Pancreas (tissue), 10 donors: ENCODE measurements at regions not wholly inside any gene's neighbourhood (a gene's known extent, or its start where the extent isn't known, plus 50 kb on each side); places are given as distances from the start of the nearest gene placed in this dataset.

Experiments
- ATAC-seq, 4 donors: fragments of 200-7000 bp; cut with Tn5 transposase; one replicate each; pipeline versions ENCODE4 v1.8.0 to v1.9.1; 2020; ENCODE audit warnings: mild to moderate bottlenecking in 4 of 4, moderate library complexity in 4 of 4
- DNase-seq, 6 donors: peaks; one replicate each; pipeline ENCODE4 v3.0.0-alpha.2; 2020
- FAIRE-seq: peaks from 2 replicates; lab custom pipeline; 2012; peaks lifted over from hg19 to GRCh38; lab: Jason Lieb, UNC
- H3K27ac ChIP-seq, 4 donors: fragments of 200-600 bp; sonication (generic); 1 replicate in 3 of 4; 2 replicates in 1 of 4; pipeline versions ENCODE4 v1.5.0 to v1.8.0; 2020
- H3K27me3 ChIP-seq, 4 donors: fragments of 200-600 bp; one replicate each; pipeline ENCODE4 v1.8.0; 2021
- H3K36me3 ChIP-seq, 3 donors: fragments of 200-600 bp; sonication (generic) in 1 of 3; one replicate each; pipeline versions ENCODE4 v1.5.0 to v1.8.0; 2020 to 2021
- H3K4me1 ChIP-seq, 3 donors: fragments of 200-600 bp; one replicate each; pipeline ENCODE4 v1.8.0; 2021
- H3K4me3 ChIP-seq, 4 donors: fragments of 200-600 bp; sonication (generic) in 2 of 4; one replicate each; pipeline versions ENCODE4 v1.5.0 to v1.8.0; 2020 to 2021
- H3K9me3 ChIP-seq, 4 donors: fragments of 200-600 bp; one replicate each; pipeline ENCODE4 v1.8.0; 2021
- WGBS, 2 donors: extraction: QIAGEN DNeasy Blood & Tissue Kit; methylation state at CpG; one replicate each; pipeline ENCODE4 v1.1.7; 2013; 5-methylcytosine and 5-hydroxymethylcytosine counted together
- intact Hi-C, 3 donors: fragments of 100-400 bp; cut with DNase I; formaldehyde crosslinking; loops; one replicate each; pipeline versions ENCODE4 v1.11.1 to v1.14.2; 2022
- TF ChIP-seq, protein P1 (sequence below), 4 donors: fragments of 200-600 bp; sonication (generic) in 3 of 4; IDR thresholded peaks; one replicate each; pipeline versions ENCODE4 v1.5.0 to v1.8.0; 2021; ENCODE audit warnings: antibody characterized with exemption in 4 of 4
- donor health status: healthy with polysubstance abuse.
- donor health status: DM: no; HTN: no; CAD: no; lungs with moderate emphysema.
- donor health status: DM: no; HTN: no; CAD: no.
- donor health status: control.
- donor health status: control.
- donor health status: Bipolar disorder and iron deficiency.
- donor health status: DM: yes; HTN: yes; CAD: no.
- donor health status: DM: no; HTN: no; CAD: no.
- donor health status: DM: no; HTN: no; CAD: no.
- donor health status: DM: yes; HTN: yes; CAD: no.

GRCh38 chrX:93322110-93322509 is 351.3 kb downstream of the NAP1L3 start:
- FAIRE-seq, result no peak

GRCh38 chrX:93319609-93320008 is 353.8 kb downstream of the NAP1L3 start:
- TF ChIP-seq, protein P1, sequence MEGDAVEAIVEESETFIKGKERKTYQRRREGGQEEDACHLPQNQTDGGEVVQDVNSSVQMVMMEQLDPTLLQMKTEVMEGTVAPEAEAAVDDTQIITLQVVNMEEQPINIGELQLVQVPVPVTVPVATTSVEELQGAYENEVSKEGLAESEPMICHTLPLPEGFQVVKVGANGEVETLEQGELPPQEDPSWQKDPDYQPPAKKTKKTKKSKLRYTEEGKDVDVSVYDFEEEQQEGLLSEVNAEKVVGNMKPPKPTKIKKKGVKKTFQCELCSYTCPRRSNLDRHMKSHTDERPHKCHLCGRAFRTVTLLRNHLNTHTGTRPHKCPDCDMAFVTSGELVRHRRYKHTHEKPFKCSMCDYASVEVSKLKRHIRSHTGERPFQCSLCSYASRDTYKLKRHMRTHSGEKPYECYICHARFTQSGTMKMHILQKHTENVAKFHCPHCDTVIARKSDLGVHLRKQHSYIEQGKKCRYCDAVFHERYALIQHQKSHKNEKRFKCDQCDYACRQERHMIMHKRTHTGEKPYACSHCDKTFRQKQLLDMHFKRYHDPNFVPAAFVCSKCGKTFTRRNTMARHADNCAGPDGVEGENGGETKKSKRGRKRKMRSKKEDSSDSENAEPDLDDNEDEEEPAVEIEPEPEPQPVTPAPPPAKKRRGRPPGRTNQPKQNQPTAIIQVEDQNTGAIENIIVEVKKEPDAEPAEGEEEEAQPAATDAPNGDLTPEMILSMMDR (IDR thresholded peaks at IDR 0.05), result no peak
- 41 to 47% methylated on average over 5 of the region's 5 CpGs for WGBS, 2 donors
- no peak overlapping the region for H3K4me3 ChIP-seq
- H3K36me3 ChIP-seq, result no peaks in the 10 kb centered on the region
- H3K27me3 ChIP-seq, result no peaks in the 10 kb centered on the region
- no peaks in the 10 kb centered on the region for H3K4me1 ChIP-seq
- ATAC-seq (no peak), DNase-seq (no peak), FAIRE-seq (no peak)
- no peaks in the 10 kb centered on the region for H3K9me3 ChIP-seq
- intact Hi-C loops, result no loop called here
- no peak overlapping the region for H3K27ac ChIP-seq

More at GRCh38 chrX:93322110-93322509, 351.3 kb downstream of the NAP1L3 start:
- Histone ChIP-seq H3K9me3 (no peaks in the 10 kb centered on the region), H3K36me3 (no peaks in the 10 kb centered on the region), H3K27me3 (no peaks in the 10 kb centered on the region), H3K4me1 (no peaks in the 10 kb centered on the region), H3K4me3 (no peak overlapping the region), H3K27ac (no peak overlapping the region)
- TF ChIP-seq, protein P1 (IDR thresholded peaks at IDR 0.05), result no peak
- no peak for ATAC-seq
- 61 to 68% methylated on average over 3 of the region's 3 CpGs for WGBS, 2 donors
- DNase-seq, result peak in 2 of 6 donors; percentile 6 to 39
- intact Hi-C loops, result no loop called here
